HK-2 (cell line): ENCODE measurements at regions not wholly inside any gene's neighbourhood (a gene's known extent, or its start where the extent isn't known, plus 50 kb on each side); places are given as distances from the start of the nearest gene placed in this dataset.
"Not testable (repeated sequence)": the region's sequence is repeated elsewhere in the genome, so short reads cannot be mapped to it uniquely, and the experiment has no call there.

Experiments used
- DNase-seq: peaks from one replicate; pipeline ENCODE4 v3.0.0-alpha.2; 2018; ENCODE audit not compliant: unreplicated experiment

- no peak for DNase-seq
Observed at GRCh38 chr6:11961923-11962322, 50.2 kb upstream of the HIVEP1 start.

GRCh38 chr6:11960909-11961779, 51.0 kb upstream of the HIVEP1 start:
- DNase-seq, result no peak

- no peak for DNase-seq
Observed at GRCh38 chr6:11956781-11957180, 55.3 kb upstream of the HIVEP1 start.

GRCh38 chr6:11953641-11954040, 58.5 kb upstream of the HIVEP1 start:
- no peak for DNase-seq

GRCh38 chr6:11952316-11952715, 59.8 kb upstream of the HIVEP1 start:
- no peak for DNase-seq

GRCh38 chr6:11951868-11952267, 60.2 kb upstream of the HIVEP1 start:
- no peak for DNase-seq

GRCh38 chr6:11950109-11950508, 62.0 kb upstream of the HIVEP1 start:
- DNase-seq, result no peak

- DNase-seq, result no peak
Observed at GRCh38 chr6:11947575-11947974, 64.5 kb upstream of the HIVEP1 start.

GRCh38 chr6:11947063-11947462, 65.0 kb upstream of the HIVEP1 start:
- no peak for DNase-seq

GRCh38 chr6:11944111-11944510, 68.0 kb upstream of the HIVEP1 start:
- DNase-seq, result no peak

GRCh38 chr6:11943060-11943459, 69.1 kb upstream of the HIVEP1 start:
- no peak for DNase-seq

- DNase-seq, result no peak
Observed at GRCh38 chr6:11942185-11942864, 69.8 kb upstream of the HIVEP1 start.

GRCh38 chr6:11940532-11941166, 71.5 kb upstream of the HIVEP1 start:
- DNase-seq, result not testable (repeated sequence)

GRCh38 chr6:11938285-11938890, 73.7 kb upstream of the HIVEP1 start:
- no peak for DNase-seq

- no peak for DNase-seq
Observed at GRCh38 chr6:11934638-11935037, 77.5 kb upstream of the HIVEP1 start.

GRCh38 chr6:11932892-11933291, 79.2 kb upstream of the HIVEP1 start:
- not testable (repeated sequence) for DNase-seq

GRCh38 chr6:11931296-11932035, 80.6 kb upstream of the HIVEP1 start:
- no peak for DNase-seq

- DNase-seq, result not testable (repeated sequence)
Observed at GRCh38 chr6:11930834-11931233, 81.3 kb upstream of the HIVEP1 start.

GRCh38 chr6:11930240-11930639, 81.9 kb upstream of the HIVEP1 start:
- no peak for DNase-seq

- DNase-seq, result no peak
Observed at GRCh38 chr6:11929241-11929835, 82.8 kb upstream of the HIVEP1 start.
